Muscle layer of colon (tissue), 2 donors: ENCODE measurements at regions not wholly inside any gene's neighbourhood (a gene's known extent, or its start where the extent isn't known, plus 50 kb on each side); places are given as distances from the start of the nearest gene placed in this dataset.

ENCODE experiments used
- H3K27ac ChIP-seq: one replicate; pipeline ENCODE4 v1.7.0; 2013; ENCODE audit warnings: low read depth, mild to moderate bottlenecking, low read length, moderate library complexity
- H3K27me3 ChIP-seq, 2 donors: one replicate each; pipeline ENCODE4 v1.7.0; 2013; ENCODE audit warnings: low read length in 2 of 2, mild to moderate bottlenecking in 2 of 2; ENCODE audit not compliant: insufficient read depth in 2 of 2, control insufficient read depth in 1 of 2
- H3K36me3 ChIP-seq: one replicate; pipeline ENCODE4 v1.7.0; 2013; ENCODE audit warnings: mild to moderate bottlenecking, low read length; ENCODE audit not compliant: insufficient read depth
- H3K4me1 ChIP-seq: one replicate; pipeline ENCODE4 v1.7.0; 2013; ENCODE audit warnings: mild to moderate bottlenecking, low read length; ENCODE audit not compliant: insufficient read depth
- H3K4me3 ChIP-seq, 2 donors: one replicate each; pipeline ENCODE4 v1.7.0; 2013; ENCODE audit warnings: low read length in 2 of 2, low read depth in 1 of 2, mild to moderate bottlenecking in 1 of 2, moderate library complexity in 1 of 2
- H3K9ac ChIP-seq: one replicate; pipeline ENCODE4 v1.7.0; 2013; ENCODE audit warnings: low read length
- H3K9me3 ChIP-seq: one replicate; pipeline ENCODE4 v1.7.0; 2013; ENCODE audit warnings: mild to moderate bottlenecking, low read length
- donor health status: abdominal sarcoma.
- donor health status: Adenocarcinoma of cecum.

- no peaks in the 10 kb centered on the region for H3K36me3 ChIP-seq
- H3K9ac ChIP-seq, result no peak overlapping the region
- no peaks in the 10 kb centered on the region for H3K9me3 ChIP-seq
- no peaks in the 10 kb centered on the region for H3K27me3 ChIP-seq
- H3K4me1 ChIP-seq, result no peaks in the 10 kb centered on the region
- no peak overlapping the region for H3K4me3 ChIP-seq
- H3K27ac ChIP-seq, result no peak overlapping the region
Observed at GRCh38 chr16:72394526-72394925, 222.6 kb upstream of the PMFBP1 start.

DNA sequence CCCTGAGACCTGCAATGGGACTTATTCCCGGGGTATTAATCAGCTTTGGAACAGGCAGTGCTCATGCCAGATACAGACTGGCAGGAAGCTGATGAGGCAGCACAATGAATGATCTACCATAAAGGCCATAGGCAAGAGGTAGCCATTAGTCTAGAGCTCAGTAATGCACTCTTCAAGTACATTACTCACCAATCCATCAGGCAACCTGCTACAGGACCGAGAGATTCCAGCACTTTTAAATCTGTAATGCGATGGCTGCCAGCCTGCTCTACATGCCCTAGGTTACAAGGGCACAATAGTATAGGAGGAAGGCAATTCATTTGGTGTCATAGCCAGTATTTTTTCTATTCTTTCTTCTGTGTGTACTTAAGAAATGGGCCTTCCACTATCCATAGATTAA is 217.8 kb upstream of the PMFBP1 start:
- no peaks in the 10 kb centered on the region for H3K9me3 ChIP-seq

GRCh38 chr16:72388007-72388406 is 216.1 kb upstream of the PMFBP1 start:
- Histone ChIP-seq H3K4me3 (no peak overlapping the region), H3K4me1 (no peaks in the 10 kb centered on the region), H3K36me3 (no peaks in the 10 kb centered on the region), H3K27me3 (no peaks in the 10 kb centered on the region), H3K27ac (no peak overlapping the region), H3K9me3 (no peaks in the 10 kb centered on the region), H3K9ac (no peak overlapping the region)

More for the DNA sequence above, 217.8 kb upstream of the PMFBP1 start:
- Histone ChIP-seq H3K9ac (no peak overlapping the region), H3K4me3 (no peak overlapping the region), H3K27ac (no peak overlapping the region), H3K36me3 (no peaks in the 10 kb centered on the region), H3K27me3 (no peaks in the 10 kb centered on the region), H3K4me1 (no peaks in the 10 kb centered on the region)

DNA sequence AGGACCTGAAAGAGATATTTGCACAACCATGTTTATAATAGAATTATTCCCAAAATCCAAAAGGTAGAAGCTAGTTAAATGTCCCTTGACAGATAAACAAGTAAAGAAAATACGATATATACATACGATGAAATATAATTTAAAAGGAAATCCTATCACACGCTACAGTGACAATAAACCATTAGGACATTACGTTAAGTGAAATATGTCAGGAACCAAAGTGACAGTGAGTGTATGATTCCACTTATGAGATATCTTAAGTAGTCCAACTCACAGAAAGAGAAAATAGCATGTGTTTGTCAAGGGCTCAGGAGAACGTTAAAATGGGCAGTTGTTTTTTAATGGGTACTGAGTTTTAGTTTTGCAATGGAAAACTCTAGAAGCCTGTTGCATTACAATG is 212.7 kb upstream of the PMFBP1 start:
- Histone ChIP-seq H3K27ac (no peak overlapping the region), H3K36me3 (no peaks in the 10 kb centered on the region), H3K4me3 (no peak overlapping the region), H3K9me3 (no peaks in the 10 kb centered on the region), H3K9ac (no peak overlapping the region), H3K27me3 (no peaks in the 10 kb centered on the region), H3K4me1 (no peaks in the 10 kb centered on the region)

DNA sequence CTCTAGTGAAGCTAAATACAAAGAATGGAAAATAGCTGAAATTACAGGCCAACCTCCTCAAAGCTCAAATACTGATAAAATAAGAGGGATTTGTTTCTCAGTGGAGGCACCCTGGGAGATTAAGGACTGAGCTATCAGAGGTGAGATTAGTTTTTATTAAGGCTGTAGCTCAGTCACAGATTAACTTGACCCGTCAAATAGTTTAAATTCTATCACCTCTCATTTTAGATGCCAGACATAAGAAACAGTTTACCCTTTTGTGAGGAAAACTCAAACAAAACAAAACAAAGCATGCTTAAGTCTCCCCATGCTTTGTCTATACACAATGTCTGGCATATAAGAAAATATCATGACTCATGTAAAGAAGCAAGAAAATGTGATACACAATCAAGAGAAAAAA is 208.3 kb upstream of the PMFBP1 start:
- H3K9ac ChIP-seq, result no peak overlapping the region
- no peaks in the 10 kb centered on the region for H3K27me3 ChIP-seq
- H3K27ac ChIP-seq, result no peak overlapping the region
- H3K36me3 ChIP-seq, result no peaks in the 10 kb centered on the region
- no peaks in the 10 kb centered on the region for H3K4me1 ChIP-seq
- H3K4me3 ChIP-seq, result no peak overlapping the region
- H3K9me3 ChIP-seq, result no peaks in the 10 kb centered on the region

GRCh38 chr16:72373201-72373600 is 201.2 kb upstream of the PMFBP1 start:
- Histone ChIP-seq H3K27ac (no peak overlapping the region), H3K9ac (no peak overlapping the region), H3K36me3 (no peaks in the 10 kb centered on the region), H3K9me3 (no peaks in the 10 kb centered on the region), H3K4me1 (no peaks in the 10 kb centered on the region), H3K4me3 (no peak overlapping the region), H3K27me3 (no peaks in the 10 kb centered on the region)

GRCh38 chr16:72372087-72373045 is 200.4 kb upstream of the PMFBP1 start:
- Histone ChIP-seq H3K4me1 (no peaks in the 10 kb centered on the region), H3K9ac (no peak overlapping the region), H3K27ac (no peak overlapping the region), H3K9me3 (no peaks in the 10 kb centered on the region), H3K4me3 (no peak overlapping the region), H3K27me3 (no peaks in the 10 kb centered on the region), H3K36me3 (no peaks in the 10 kb centered on the region)

DNA sequence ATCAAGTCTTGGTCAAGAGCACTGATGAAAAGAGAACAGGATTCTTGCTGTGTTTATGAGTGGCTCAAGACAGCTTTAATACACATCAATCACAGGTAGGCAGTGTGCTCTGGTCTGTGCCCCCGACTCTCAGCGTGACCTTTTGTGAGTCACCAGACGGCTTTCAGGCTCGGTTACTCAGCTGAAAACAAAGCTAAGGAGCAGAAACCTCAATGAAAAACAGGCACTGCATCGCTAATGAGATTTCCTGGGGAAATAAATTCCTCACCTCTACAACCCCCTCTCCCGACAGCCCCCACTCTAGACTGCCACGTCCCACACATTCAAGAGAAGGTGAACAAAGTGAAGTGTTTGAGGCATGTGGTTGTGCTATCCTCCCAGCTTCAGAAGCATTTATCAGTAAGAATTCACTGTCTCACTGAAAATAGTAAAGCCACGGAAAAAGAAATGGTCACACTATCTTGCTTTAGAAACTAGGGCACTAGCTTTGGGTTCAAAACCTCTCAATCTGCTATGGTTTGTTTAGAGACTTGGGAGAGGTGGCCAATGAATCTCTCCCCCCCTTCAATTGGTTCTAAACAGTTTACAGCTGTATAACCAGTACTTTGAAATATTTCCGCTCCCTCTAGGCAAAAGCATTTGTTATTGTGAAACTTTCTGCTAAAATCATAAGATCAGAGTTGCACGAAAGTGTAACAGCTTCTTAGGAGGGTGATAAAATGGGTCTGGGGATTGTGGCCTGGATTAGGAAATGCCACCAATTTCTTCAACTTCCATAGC is 199.5 kb upstream of the PMFBP1 start:
- no peak overlapping the region for H3K27ac ChIP-seq
- no peak overlapping the region for H3K4me3 ChIP-seq
- no peaks in the 10 kb centered on the region for H3K27me3 ChIP-seq
- no peak overlapping the region for H3K9ac ChIP-seq
- no peaks in the 10 kb centered on the region for H3K36me3 ChIP-seq
- no peaks in the 10 kb centered on the region for H3K4me1 ChIP-seq
- no peaks in the 10 kb centered on the region for H3K9me3 ChIP-seq

- Histone ChIP-seq H3K9ac (no peak overlapping the region), H3K27ac (no peak overlapping the region), H3K36me3 (no peaks in the 10 kb centered on the region), H3K4me3 (no peak overlapping the region), H3K9me3 (no peaks in the 10 kb centered on the region), H3K27me3 (no peaks in the 10 kb centered on the region), H3K4me1 (no peaks in the 10 kb centered on the region)
Observed at GRCh38 chr16:72369274-72369673, 197.3 kb upstream of the PMFBP1 start.

DNA sequence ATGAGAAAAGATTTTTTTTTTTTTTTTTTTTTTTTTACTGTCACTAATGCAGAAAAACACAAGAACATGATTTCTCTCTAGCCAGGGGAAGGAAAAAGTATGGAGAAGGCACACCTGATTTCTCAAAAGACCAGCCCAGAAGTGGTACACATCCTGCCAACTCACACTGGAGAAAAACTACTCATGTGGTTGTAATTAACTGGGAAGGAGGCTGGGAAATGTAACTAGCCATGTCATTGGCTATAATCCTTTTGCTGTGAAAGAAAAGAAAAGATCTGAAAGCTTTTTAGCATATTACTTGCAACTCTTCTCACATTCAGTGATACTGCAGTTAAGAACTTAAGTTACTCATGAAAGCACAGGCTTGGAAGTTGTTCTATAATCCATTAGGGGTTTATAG is 195.9 kb upstream of the PMFBP1 start:
- no peaks in the 10 kb centered on the region for H3K36me3 ChIP-seq
- H3K9me3 ChIP-seq, result no peaks in the 10 kb centered on the region
- no peaks in the 10 kb centered on the region for H3K27me3 ChIP-seq
- no peak overlapping the region for H3K9ac ChIP-seq
- H3K27ac ChIP-seq, result no peak overlapping the region
- no peak overlapping the region for H3K4me3 ChIP-seq
- H3K4me1 ChIP-seq, result no peaks in the 10 kb centered on the region

- H3K9me3 ChIP-seq, result no peaks in the 10 kb centered on the region
- no peak overlapping the region for H3K9ac ChIP-seq
- H3K36me3 ChIP-seq, result no peaks in the 10 kb centered on the region
- no peak overlapping the region for H3K27ac ChIP-seq
- no peak overlapping the region for H3K4me3 ChIP-seq
- no peaks in the 10 kb centered on the region for H3K27me3 ChIP-seq
- no peaks in the 10 kb centered on the region for H3K4me1 ChIP-seq
Observed at GRCh38 chr16:72362973-72363372, 191.0 kb upstream of the PMFBP1 start.
